ENCODE measurements at regions not wholly inside any gene's neighbourhood (a gene's known extent, or its start where the extent isn't known, plus 50 kb on each side); places are given as distances from the start of the nearest gene placed in this dataset.

- Histone ChIP-seq H3K27ac (ENCODE audit: low read depth in 1 of 2, low read length in 2 of 2) (no peak overlapping the region), H3K4me2 (replicated peaks; ENCODE audit: extremely low read depth, low read length, poor library complexity, severe bottlenecking) (no peak overlapping the region), H3K36me3 (replicated peaks in 1 of 2; ENCODE audit: control insufficient read depth in 1 of 2, insufficient read depth in 2 of 2, low read length in 2 of 2) (no peaks in the 10 kb centered on the region), H3K4me1 (ENCODE audit: control insufficient read depth in 1 of 2, insufficient read depth in 2 of 2, low read length in 2 of 2) (no peaks in the 10 kb centered on the region), H3K79me2 (ENCODE audit: insufficient read depth, low read length) (no peaks in the 10 kb centered on the region), H4K20me1 (ENCODE audit: insufficient read depth, low read length) (no peaks in the 10 kb centered on the region), H3K9ac (ENCODE audit: insufficient read depth, low read length, poor library complexity, severe bottlenecking) (no peak overlapping the region), H3K9me3 (replicated peaks in 1 of 2; ENCODE audit: control insufficient read depth in 1 of 2, insufficient read depth in 1 of 2, low read length in 2 of 2) (peaks cover 21 to 47% of the 10 kb centered on the region in 2 donors), H3K4me3 (replicated peaks in 1 of 3; ENCODE audit: low read depth in 2 of 3, low read length in 3 of 3) (no peak overlapping the region), H3K27me3 (ENCODE audit: control insufficient read depth in 2 of 2, insufficient read depth in 2 of 2, low read length in 2 of 2) (no peaks in the 10 kb centered on the region), H2AFZ (ENCODE audit: insufficient read depth, low read depth, low read length, poor library complexity, severe bottlenecking) (no peak overlapping the region)
- Mint-ChIP-seq H3K36me3 (no peaks in the 10 kb centered on the region), H3K9me3 (peaks cover 17 to 38% (median 23%) of the 10 kb centered on the region in 7 donors), H3K27ac (no peak overlapping the region), H3K4me3 (no peak overlapping the region), H3K4me1 (no peaks in the 10 kb centered on the region), H3K27me3 (ENCODE audit: low read depth in 3 of 3) (peaks cover 0 to 3% (median 0%) of the 10 kb centered on the region in 3 donors)
- TF ChIP-seq CTCF (IDR thresholded peaks at IDR 0.05), result no peak
- WGBS (ENCODE audit: insufficient coverage), result 100% methylated on average over 1 of the region's 1 CpG
- DNase-seq, result no peak
- intact Hi-C loops (cut with micrococcal nuclease), result no loop called here
Measured at GRCh38 chr2:228458364-228458763, 276.9 kb upstream of the SPHKAP start.

DNA sequence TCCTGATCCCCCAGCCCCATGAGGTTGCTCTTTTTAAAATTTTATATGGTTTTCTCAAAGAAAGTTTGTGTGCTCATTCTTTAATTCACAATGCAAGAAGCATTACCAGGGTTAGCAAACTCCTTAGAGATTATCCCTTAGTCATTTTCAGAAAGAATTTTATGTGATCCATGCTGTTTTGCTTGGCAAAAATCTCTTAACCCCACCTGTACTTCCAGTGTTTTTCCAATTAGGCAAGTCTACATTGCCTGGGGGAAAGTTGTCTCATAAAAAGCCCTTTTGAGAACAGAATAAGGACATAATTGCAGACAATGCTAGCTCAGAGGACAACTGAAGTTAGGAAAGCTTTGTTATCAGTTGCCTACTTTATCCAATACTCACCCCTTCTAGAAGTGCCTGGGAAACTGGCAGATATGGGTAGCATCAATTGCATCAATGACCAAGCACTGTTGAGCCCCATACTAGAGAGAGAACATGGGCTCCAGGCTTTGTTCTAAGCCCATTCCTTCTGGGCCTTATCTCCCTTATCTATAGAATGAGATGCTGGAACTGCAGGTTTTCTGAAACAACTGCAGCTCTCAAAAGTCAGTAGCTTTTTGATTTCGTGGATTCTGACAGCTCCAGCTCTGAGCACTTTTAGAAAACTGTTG lies 265.9 kb upstream of the SPHKAP start:
- H3K27me3 Mint-ChIP-seq (ENCODE audit: low read depth in 3 of 3), result no peaks in the 10 kb centered on the region
- Histone ChIP-seq H2AFZ (ENCODE audit: insufficient read depth, low read depth, low read length, poor library complexity, severe bottlenecking) (no peak overlapping the region), H4K20me1 (ENCODE audit: insufficient read depth, low read length) (no peaks in the 10 kb centered on the region), H3K9me3 (replicated peaks in 1 of 2; ENCODE audit: control insufficient read depth in 1 of 2, insufficient read depth in 1 of 2, low read length in 2 of 2) (peaks cover 8 to 12% of the 10 kb centered on the region in 2 donors), H3K4me2 (replicated peaks; ENCODE audit: extremely low read depth, low read length, poor library complexity, severe bottlenecking) (no peak overlapping the region), H3K9ac (ENCODE audit: insufficient read depth, low read length, poor library complexity, severe bottlenecking) (no peak overlapping the region), H3K27ac (ENCODE audit: low read depth in 1 of 2, low read length in 2 of 2) (no peak overlapping the region), H3K79me2 (ENCODE audit: insufficient read depth, low read length) (no peaks in the 10 kb centered on the region), H3K4me1 (ENCODE audit: control insufficient read depth in 1 of 2, insufficient read depth in 2 of 2, low read length in 2 of 2) (no peaks in the 10 kb centered on the region), H3K36me3 (replicated peaks in 1 of 2; ENCODE audit: control insufficient read depth in 1 of 2, insufficient read depth in 2 of 2, low read length in 2 of 2) (no peaks in the 10 kb centered on the region), H3K27me3 (ENCODE audit: control insufficient read depth in 2 of 2, insufficient read depth in 2 of 2, low read length in 2 of 2) (no peaks in the 10 kb centered on the region), H3K4me3 (replicated peaks in 1 of 3; ENCODE audit: low read depth in 2 of 3, low read length in 3 of 3) (no peak overlapping the region)
- H3K4me3 Mint-ChIP-seq, result no peak overlapping the region
- no peak for TF ChIP-seq CTCF (IDR thresholded peaks at IDR 0.05)
- no peak overlapping the region for H3K27ac Mint-ChIP-seq
- intact Hi-C loops (cut with micrococcal nuclease), result no loop called here
- H3K4me1 Mint-ChIP-seq, result no peaks in the 10 kb centered on the region
- no peak for DNase-seq
- no CpG with 5 or more reads among the region's 1 CpG for WGBS (ENCODE audit: insufficient coverage)
- H3K36me3 Mint-ChIP-seq, result no peaks in the 10 kb centered on the region
- peaks cover 0 to 5% (median 2%) of the 10 kb centered on the region in 7 donors for H3K9me3 Mint-ChIP-seq

Data from CD14-positive monocyte (primary cell).